ENCODE measurements at regions not wholly inside any gene's neighbourhood (a gene's known extent, or its start where the extent isn't known, plus 50 kb on each side); places are given as distances from the start of the nearest gene placed in this dataset.

DNA sequence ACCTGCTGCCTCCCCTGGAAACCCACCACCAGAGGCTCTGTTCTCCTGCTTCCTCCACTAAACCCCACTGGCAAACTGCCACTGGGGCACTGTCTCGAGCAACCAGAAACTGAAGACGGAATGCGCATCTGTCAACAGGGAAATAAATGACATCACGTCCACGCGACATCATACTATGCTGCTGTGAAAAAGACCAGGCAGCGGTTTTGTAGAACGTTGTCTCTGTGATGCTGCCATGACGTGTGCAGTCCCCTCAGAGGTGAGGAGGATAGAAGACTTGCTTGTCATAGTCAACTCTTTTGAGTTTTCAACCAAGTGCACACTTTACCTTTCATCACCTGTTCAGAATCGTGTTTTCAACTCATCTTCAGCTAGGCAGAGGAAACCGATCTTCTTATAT lies 203.0 kb upstream of the IGF1R start:
- TF ChIP-seq, protein P1, sequence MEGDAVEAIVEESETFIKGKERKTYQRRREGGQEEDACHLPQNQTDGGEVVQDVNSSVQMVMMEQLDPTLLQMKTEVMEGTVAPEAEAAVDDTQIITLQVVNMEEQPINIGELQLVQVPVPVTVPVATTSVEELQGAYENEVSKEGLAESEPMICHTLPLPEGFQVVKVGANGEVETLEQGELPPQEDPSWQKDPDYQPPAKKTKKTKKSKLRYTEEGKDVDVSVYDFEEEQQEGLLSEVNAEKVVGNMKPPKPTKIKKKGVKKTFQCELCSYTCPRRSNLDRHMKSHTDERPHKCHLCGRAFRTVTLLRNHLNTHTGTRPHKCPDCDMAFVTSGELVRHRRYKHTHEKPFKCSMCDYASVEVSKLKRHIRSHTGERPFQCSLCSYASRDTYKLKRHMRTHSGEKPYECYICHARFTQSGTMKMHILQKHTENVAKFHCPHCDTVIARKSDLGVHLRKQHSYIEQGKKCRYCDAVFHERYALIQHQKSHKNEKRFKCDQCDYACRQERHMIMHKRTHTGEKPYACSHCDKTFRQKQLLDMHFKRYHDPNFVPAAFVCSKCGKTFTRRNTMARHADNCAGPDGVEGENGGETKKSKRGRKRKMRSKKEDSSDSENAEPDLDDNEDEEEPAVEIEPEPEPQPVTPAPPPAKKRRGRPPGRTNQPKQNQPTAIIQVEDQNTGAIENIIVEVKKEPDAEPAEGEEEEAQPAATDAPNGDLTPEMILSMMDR (IDR thresholded peaks at IDR 0.05) = no peak
- TF ChIP-seq POLR2AphosphoS5 (IDR thresholded peaks at IDR 0.05) = no peak
- no peak for TF ChIP-seq POLR2A (IDR thresholded peaks at IDR 0.05)

Measured in suprapubic skin (tissue), 4 donors.